Gastrocnemius medialis (tissue), 4 donors: ENCODE measurements at regions not wholly inside any gene's neighbourhood (a gene's known extent, or its start where the extent isn't known, plus 50 kb on each side); places are given as distances from the start of the nearest gene placed in this dataset.

ENCODE experiments used
- CTCF ChIP-seq, 5 experiments: fragments of 450-650 bp in 3 of 5; fragments of 200-600 bp in 2 of 5; sonication (generic) in 2 of 5; IDR thresholded peaks in 4 of 5; conservative IDR thresholded peaks in 1 of 5; 1 replicate in 4 of 5; 2 replicates in 1 of 5; pipeline ENCODE4 v1.5.1; 2016 to 2019; ENCODE audit warnings: antibody characterized with exemption in 5 of 5, mild to moderate bottlenecking in 3 of 5, moderate library complexity in 3 of 5
- POLR2A ChIP-seq, 2 donors: fragments of 450-650 bp; IDR thresholded peaks; one replicate each; pipeline ENCODE4 v1.6.1; 2017; ENCODE audit warnings: antibody characterized with exemption in 2 of 2, mild to moderate bottlenecking in 2 of 2, moderate library complexity in 2 of 2

- TF ChIP-seq CTCF (IDR thresholded peaks at IDR 0.05 in 4 of 5, conservative IDR thresholded peaks at IDR 0.05 in 1 of 5) (no peak), POLR2A (IDR thresholded peaks at IDR 0.05) (no peak)
Measured at GRCh38 chrX:123788744-123789143, 55.9 kb upstream of the THOC2 start.
